ENCODE measurements at regions not wholly inside any gene's neighbourhood (a gene's known extent, or its start where the extent isn't known, plus 50 kb on each side); places are given as distances from the start of the nearest gene placed in this dataset.

- ATAC-seq (replicated peaks; ENCODE audit: extremely low read depth, poor library complexity, severe bottlenecking) = no peak
- Mint-ChIP-seq H3K9me3 (peaks cover 14% of the 10 kb centered on the region), H3K4me1 (no peaks in the 10 kb centered on the region), H3K27ac (ENCODE audit: low read depth) (no peak overlapping the region), H3K36me3 (ENCODE audit: insufficient read depth) (no peaks in the 10 kb centered on the region), H3K27me3 (no peaks in the 10 kb centered on the region), H3K4me3 (no peak overlapping the region)
- no peak for DNase-seq (ENCODE audit: low spot score in 2 of 2)
Measured at GRCh38 chr5:8505196-8505595, 636.2 kb downstream of the MTRR start.

- no peak for ATAC-seq (replicated peaks; ENCODE audit: extremely low read depth, poor library complexity, severe bottlenecking)
- Mint-ChIP-seq H3K9me3 (peaks cover 12% of the 10 kb centered on the region), H3K4me1 (no peaks in the 10 kb centered on the region), H3K4me3 (no peak overlapping the region), H3K27ac (ENCODE audit: low read depth) (no peak overlapping the region), H3K27me3 (no peaks in the 10 kb centered on the region), H3K36me3 (ENCODE audit: insufficient read depth) (no peaks in the 10 kb centered on the region)
- DNase-seq (ENCODE audit: low spot score in 2 of 2) = no peak
Measured at GRCh38 chr5:8508231-8508630, 639.3 kb downstream of the MTRR start.

GRCh38 chr5:8516356-8516755 lies 647.4 kb downstream of the MTRR start:
- H3K36me3 Mint-ChIP-seq (ENCODE audit: insufficient read depth) = no peaks in the 10 kb centered on the region
- no peak overlapping the region for H3K27ac Mint-ChIP-seq (ENCODE audit: low read depth)
- H3K4me3 Mint-ChIP-seq = no peak overlapping the region
- no peak for ATAC-seq (replicated peaks; ENCODE audit: extremely low read depth, poor library complexity, severe bottlenecking)
- no peak for DNase-seq (ENCODE audit: low spot score in 2 of 2)
- no peaks in the 10 kb centered on the region for H3K4me1 Mint-ChIP-seq
- no peaks in the 10 kb centered on the region for H3K27me3 Mint-ChIP-seq
- peaks cover 16% of the 10 kb centered on the region for H3K9me3 Mint-ChIP-seq

- DNase-seq (ENCODE audit: low spot score in 2 of 2) = no peak
- H3K36me3 Mint-ChIP-seq (ENCODE audit: insufficient read depth) = no peaks in the 10 kb centered on the region
- H3K4me3 Mint-ChIP-seq = no peak overlapping the region
- H3K27ac Mint-ChIP-seq (ENCODE audit: low read depth) = no peak overlapping the region
- no peaks in the 10 kb centered on the region for H3K27me3 Mint-ChIP-seq
- H3K9me3 Mint-ChIP-seq = peaks cover 16% of the 10 kb centered on the region
- H3K4me1 Mint-ChIP-seq = no peaks in the 10 kb centered on the region
- no peak for ATAC-seq (replicated peaks; ENCODE audit: extremely low read depth, poor library complexity, severe bottlenecking)
Measured at GRCh38 chr5:8517456-8517855, 648.5 kb downstream of the MTRR start.

- H3K9me3 Mint-ChIP-seq = peaks cover 10% of the 10 kb centered on the region
- ATAC-seq (replicated peaks; ENCODE audit: extremely low read depth, poor library complexity, severe bottlenecking) (no peak), DNase-seq (ENCODE audit: low spot score in 2 of 2) (no peak)
Measured at GRCh38 chr5:8520917-8521316, 652.0 kb downstream of the MTRR start.

GRCh38 chr5:8521991-8522390 lies 653.0 kb downstream of the MTRR start:
- ATAC-seq (replicated peaks; ENCODE audit: extremely low read depth, poor library complexity, severe bottlenecking) (no peak), DNase-seq (ENCODE audit: low spot score in 2 of 2) (no peak)
- H3K4me3 Mint-ChIP-seq = no peak overlapping the region
- H3K27ac Mint-ChIP-seq (ENCODE audit: low read depth) = no peak overlapping the region
- H3K36me3 Mint-ChIP-seq (ENCODE audit: insufficient read depth) = no peaks in the 10 kb centered on the region
- no peaks in the 10 kb centered on the region for H3K4me1 Mint-ChIP-seq
- H3K9me3 Mint-ChIP-seq = peaks cover 5% of the 10 kb centered on the region
- H3K27me3 Mint-ChIP-seq = no peaks in the 10 kb centered on the region

More at GRCh38 chr5:8520917-8521316, 652.0 kb downstream of the MTRR start:
- Mint-ChIP-seq H3K27ac (ENCODE audit: low read depth) (no peak overlapping the region), H3K36me3 (ENCODE audit: insufficient read depth) (no peaks in the 10 kb centered on the region), H3K4me1 (no peaks in the 10 kb centered on the region), H3K27me3 (no peaks in the 10 kb centered on the region), H3K4me3 (no peak overlapping the region)

GRCh38 chr5:8522646-8523045 lies 653.7 kb downstream of the MTRR start:
- no peak for ATAC-seq (replicated peaks; ENCODE audit: extremely low read depth, poor library complexity, severe bottlenecking)
- H3K36me3 Mint-ChIP-seq (ENCODE audit: insufficient read depth) = no peaks in the 10 kb centered on the region

GRCh38 chr5:8523501-8523900 lies 654.6 kb downstream of the MTRR start:
- Mint-ChIP-seq H3K4me1 (no peaks in the 10 kb centered on the region), H3K27ac (ENCODE audit: low read depth) (no peak overlapping the region), H3K27me3 (no peaks in the 10 kb centered on the region), H3K4me3 (no peak overlapping the region), H3K9me3 (peaks cover 5% of the 10 kb centered on the region), H3K36me3 (ENCODE audit: insufficient read depth) (no peaks in the 10 kb centered on the region)
- ATAC-seq (replicated peaks; ENCODE audit: extremely low read depth, poor library complexity, severe bottlenecking) (no peak), DNase-seq (ENCODE audit: low spot score in 2 of 2) (no peak)

More at GRCh38 chr5:8522646-8523045, 653.7 kb downstream of the MTRR start:
- H3K9me3 Mint-ChIP-seq = peaks cover 5% of the 10 kb centered on the region
- H3K27me3 Mint-ChIP-seq = no peaks in the 10 kb centered on the region
- no peak overlapping the region for H3K27ac Mint-ChIP-seq (ENCODE audit: low read depth)
- no peak for DNase-seq (ENCODE audit: low spot score in 2 of 2)
- H3K4me1 Mint-ChIP-seq = no peaks in the 10 kb centered on the region
- H3K4me3 Mint-ChIP-seq = no peak overlapping the region

- DNase-seq (ENCODE audit: low spot score in 2 of 2) = no peak
- no peak for ATAC-seq (replicated peaks; ENCODE audit: extremely low read depth, poor library complexity, severe bottlenecking)
- Mint-ChIP-seq H3K9me3 (no peaks in the 10 kb centered on the region), H3K4me3 (no peak overlapping the region), H3K4me1 (no peaks in the 10 kb centered on the region), H3K36me3 (ENCODE audit: insufficient read depth) (no peaks in the 10 kb centered on the region), H3K27ac (ENCODE audit: low read depth) (no peak overlapping the region), H3K27me3 (no peaks in the 10 kb centered on the region)
Measured at GRCh38 chr5:8525819-8526218, 656.9 kb downstream of the MTRR start.

- DNase-seq (ENCODE audit: low spot score in 2 of 2) (no peak), ATAC-seq (replicated peaks; ENCODE audit: extremely low read depth, poor library complexity, severe bottlenecking) (no peak)
- no peaks in the 10 kb centered on the region for H3K27me3 Mint-ChIP-seq
Measured at GRCh38 chr5:8528106-8528505, 659.2 kb downstream of the MTRR start.

GRCh38 chr5:8538821-8539220 lies 669.9 kb downstream of the MTRR start:
- H3K9me3 Mint-ChIP-seq = peaks cover 24% of the 10 kb centered on the region
- ATAC-seq (replicated peaks; ENCODE audit: extremely low read depth, poor library complexity, severe bottlenecking) (no peak), DNase-seq (ENCODE audit: low spot score in 2 of 2) (no peak)
- H3K4me3 Mint-ChIP-seq = no peak overlapping the region
- no peaks in the 10 kb centered on the region for H3K36me3 Mint-ChIP-seq (ENCODE audit: insufficient read depth)
- H3K27ac Mint-ChIP-seq (ENCODE audit: low read depth) = no peak overlapping the region
- H3K4me1 Mint-ChIP-seq = no peaks in the 10 kb centered on the region
- no peaks in the 10 kb centered on the region for H3K27me3 Mint-ChIP-seq

More at GRCh38 chr5:8528106-8528505, 659.2 kb downstream of the MTRR start:
- Mint-ChIP-seq H3K36me3 (ENCODE audit: insufficient read depth) (no peaks in the 10 kb centered on the region), H3K4me3 (no peak overlapping the region), H3K4me1 (no peaks in the 10 kb centered on the region), H3K9me3 (no peaks in the 10 kb centered on the region), H3K27ac (ENCODE audit: low read depth) (no peak overlapping the region)

- no peak overlapping the region for H3K27ac Mint-ChIP-seq (ENCODE audit: low read depth)
- no peaks in the 10 kb centered on the region for H3K36me3 Mint-ChIP-seq (ENCODE audit: insufficient read depth)
- no peak overlapping the region for H3K4me3 Mint-ChIP-seq
- no peaks in the 10 kb centered on the region for H3K27me3 Mint-ChIP-seq
- H3K4me1 Mint-ChIP-seq = no peaks in the 10 kb centered on the region
- peaks cover 19% of the 10 kb centered on the region for H3K9me3 Mint-ChIP-seq
- DNase-seq (ENCODE audit: low spot score in 2 of 2) (no peak), ATAC-seq (replicated peaks; ENCODE audit: extremely low read depth, poor library complexity, severe bottlenecking) (no peak)
Measured at GRCh38 chr5:8540317-8540716, 671.4 kb downstream of the MTRR start.

GRCh38 chr5:8550921-8551320 lies 682.0 kb downstream of the MTRR start:
- ATAC-seq (replicated peaks; ENCODE audit: extremely low read depth, poor library complexity, severe bottlenecking) = no peak
- Mint-ChIP-seq H3K4me1 (no peaks in the 10 kb centered on the region), H3K4me3 (no peak overlapping the region), H3K36me3 (ENCODE audit: insufficient read depth) (no peaks in the 10 kb centered on the region), H3K27me3 (no peaks in the 10 kb centered on the region), H3K27ac (ENCODE audit: low read depth) (no peak overlapping the region), H3K9me3 (peaks cover 16% of the 10 kb centered on the region)
- no peak for DNase-seq (ENCODE audit: low spot score in 2 of 2)

- Mint-ChIP-seq H3K27ac (ENCODE audit: low read depth) (no peak overlapping the region), H3K4me1 (no peaks in the 10 kb centered on the region), H3K4me3 (no peak overlapping the region), H3K9me3 (peaks cover 17% of the 10 kb centered on the region), H3K36me3 (ENCODE audit: insufficient read depth) (no peaks in the 10 kb centered on the region), H3K27me3 (no peaks in the 10 kb centered on the region)
- DNase-seq (ENCODE audit: low spot score in 2 of 2) = no peak
- no peak for ATAC-seq (replicated peaks; ENCODE audit: extremely low read depth, poor library complexity, severe bottlenecking)
Measured at GRCh38 chr5:8553364-8553763, 684.4 kb downstream of the MTRR start.
